ENCODE measurements at regions not wholly inside any gene's neighbourhood (a gene's known extent, or its start where the extent isn't known, plus 50 kb on each side); places are given as distances from the start of the nearest gene placed in this dataset.

- Mint-ChIP-seq H3K4me1 (no peaks in the 10 kb centered on the region), H3K36me3 (no peaks in the 10 kb centered on the region), H3K27ac (no peak overlapping the region), H3K27me3 (ENCODE audit: low read depth in 3 of 3) (no peaks in the 10 kb centered on the region), H3K9me3 (peaks cover 10 to 19% (median 14%) of the 10 kb centered on the region in 7 donors), H3K4me3 (no peak overlapping the region)
- Histone ChIP-seq H3K36me3 (replicated peaks in 1 of 2; ENCODE audit: control insufficient read depth in 1 of 2, insufficient read depth in 2 of 2, low read length in 2 of 2) (no peaks in the 10 kb centered on the region), H3K27ac (ENCODE audit: low read depth in 1 of 2, low read length in 2 of 2) (no peak overlapping the region), H3K4me1 (ENCODE audit: control insufficient read depth in 1 of 2, insufficient read depth in 2 of 2, low read length in 2 of 2) (no peaks in the 10 kb centered on the region), H3K4me2 (replicated peaks; ENCODE audit: extremely low read depth, low read length, poor library complexity, severe bottlenecking) (no peak overlapping the region), H2AFZ (ENCODE audit: insufficient read depth, low read depth, low read length, poor library complexity, severe bottlenecking) (no peak overlapping the region), H3K9me3 (replicated peaks in 1 of 2; ENCODE audit: control insufficient read depth in 1 of 2, insufficient read depth in 1 of 2, low read length in 2 of 2) (peaks cover 0 to 19% of the 10 kb centered on the region in 2 donors), H3K79me2 (ENCODE audit: insufficient read depth, low read length) (no peaks in the 10 kb centered on the region), H3K27me3 (ENCODE audit: control insufficient read depth in 2 of 2, insufficient read depth in 2 of 2, low read length in 2 of 2) (no peaks in the 10 kb centered on the region), H3K9ac (ENCODE audit: insufficient read depth, low read length, poor library complexity, severe bottlenecking) (no peak overlapping the region), H4K20me1 (ENCODE audit: insufficient read depth, low read length) (no peaks in the 10 kb centered on the region), H3K4me3 (replicated peaks in 1 of 3; ENCODE audit: low read depth in 2 of 3, low read length in 3 of 3) (no peak overlapping the region)
- intact Hi-C loops (cut with micrococcal nuclease) = no loop called here
- 96% methylated on average over 2 of the region's 2 CpGs for WGBS (ENCODE audit: insufficient coverage)
- DNase-seq = no peak
- no peak for TF ChIP-seq CTCF (IDR thresholded peaks at IDR 0.05)
Measured at GRCh38 chr2:136482006-136482405, 283.3 kb upstream of the THSD7B start.

GRCh38 chr2:136479696-136480095 is 285.6 kb upstream of the THSD7B start:
- H3K9ac ChIP-seq (ENCODE audit: insufficient read depth, low read length, poor library complexity, severe bottlenecking) = no peak overlapping the region
- intact Hi-C loops (cut with micrococcal nuclease) = no loop called here
- no peaks in the 10 kb centered on the region for H3K4me1 ChIP-seq (ENCODE audit: control insufficient read depth in 1 of 2, insufficient read depth in 2 of 2, low read length in 2 of 2)
- DNase-seq = no peak
- no peaks in the 10 kb centered on the region for H3K27me3 Mint-ChIP-seq (ENCODE audit: low read depth in 3 of 3)
- peaks cover 0 to 19% of the 10 kb centered on the region in 2 donors for H3K9me3 ChIP-seq (replicated peaks in 1 of 2; ENCODE audit: control insufficient read depth in 1 of 2, insufficient read depth in 1 of 2, low read length in 2 of 2)
- H3K79me2 ChIP-seq (ENCODE audit: insufficient read depth, low read length) = no peaks in the 10 kb centered on the region
- no peak overlapping the region for H3K4me2 ChIP-seq (replicated peaks; ENCODE audit: extremely low read depth, low read length, poor library complexity, severe bottlenecking)
- 95% methylated on average over 2 of the region's 2 CpGs for WGBS (ENCODE audit: insufficient coverage)
- H3K27ac Mint-ChIP-seq = no peak overlapping the region
- TF ChIP-seq CTCF (IDR thresholded peaks at IDR 0.05) = no peak
- H3K9me3 Mint-ChIP-seq = peaks cover 7 to 18% (median 13%) of the 10 kb centered on the region in 7 donors
- no peaks in the 10 kb centered on the region for H3K27me3 ChIP-seq (ENCODE audit: control insufficient read depth in 2 of 2, insufficient read depth in 2 of 2, low read length in 2 of 2)
- H3K36me3 Mint-ChIP-seq = no peaks in the 10 kb centered on the region
- H3K4me3 ChIP-seq (replicated peaks in 1 of 3; ENCODE audit: low read depth in 2 of 3, low read length in 3 of 3) = no peak overlapping the region
- H3K36me3 ChIP-seq (replicated peaks in 1 of 2; ENCODE audit: control insufficient read depth in 1 of 2, insufficient read depth in 2 of 2, low read length in 2 of 2) = no peaks in the 10 kb centered on the region
- no peak overlapping the region for H3K4me3 Mint-ChIP-seq
- no peaks in the 10 kb centered on the region for H3K4me1 Mint-ChIP-seq
- no peaks in the 10 kb centered on the region for H4K20me1 ChIP-seq (ENCODE audit: insufficient read depth, low read length)
- no peak overlapping the region for H3K27ac ChIP-seq (ENCODE audit: low read depth in 1 of 2, low read length in 2 of 2)
- no peak overlapping the region for H2AFZ ChIP-seq (ENCODE audit: insufficient read depth, low read depth, low read length, poor library complexity, severe bottlenecking)
